Vagina (tissue), 2 donors: ENCODE measurements at regions not wholly inside any gene's neighbourhood (a gene's known extent, or its start where the extent isn't known, plus 50 kb on each side); places are given as distances from the start of the nearest gene placed in this dataset.

Source experiments
- DNase-seq, 2 donors: peaks; one replicate each; pipeline ENCODE4 v3.0.0-alpha.2; 2017; ENCODE audit errors: extremely low spot score in 2 of 2
- H3K27ac ChIP-seq: fragments of 200-600 bp; sonication (generic); one replicate; pipeline ENCODE4 v1.5.1; 2019
- H3K27me3 ChIP-seq: fragments of 200-600 bp; sonication (generic); one replicate; pipeline ENCODE4 v1.5.1; 2019
- H3K36me3 ChIP-seq, 2 donors: fragments of 200-600 bp; sonication (generic); one replicate each; pipeline ENCODE4 v1.5.1; 2017 to 2019
- H3K4me1 ChIP-seq: fragments of 200-600 bp; sonication (generic); one replicate; pipeline ENCODE4 v1.5.1; 2019
- H3K4me3 ChIP-seq, 2 donors: fragments of 200-600 bp; sonication (generic); 1 replicate in 1 of 2; 2 replicates in 1 of 2; pipeline ENCODE4 v1.5.1; 2016 to 2019
- H3K9me3 ChIP-seq: fragments of 200-600 bp; sonication (generic); one replicate; pipeline ENCODE4 v1.5.1; 2019
- POLR2A ChIP-seq, 2 donors: fragments of 450-650 bp; IDR thresholded peaks; one replicate each; pipeline ENCODE4 v1.6.1; 2017; ENCODE audit warnings: antibody characterized with exemption in 2 of 2, mild to moderate bottlenecking in 2 of 2, moderate library complexity in 2 of 2
- POLR2AphosphoS5 ChIP-seq, 2 donors: sonication (generic); formaldehyde crosslinking; IDR thresholded peaks; one replicate each; pipeline ENCODE4 v1.9.0; 2017; ENCODE audit warnings: antibody characterized with exemption in 2 of 2, mild to moderate bottlenecking in 2 of 2, low read depth in 1 of 2; ENCODE audit not compliant: insufficient read depth in 1 of 2
- intact Hi-C: fragments of 100-400 bp; cut with DNase I; formaldehyde crosslinking; loops from one replicate; pipeline ENCODE4 v1.15.1; 2023
- TF ChIP-seq, protein P1 (sequence below), 3 experiments: fragments of 450-650 bp in 2 of 3; fragments of 200-600 bp in 1 of 3; sonication (generic) in 1 of 3; IDR thresholded peaks; one replicate each; pipeline ENCODE4 v1.5.1; 2017 to 2019; ENCODE audit warnings: antibody characterized with exemption in 3 of 3, mild to moderate bottlenecking in 2 of 3, moderate library complexity in 2 of 3

DNA sequence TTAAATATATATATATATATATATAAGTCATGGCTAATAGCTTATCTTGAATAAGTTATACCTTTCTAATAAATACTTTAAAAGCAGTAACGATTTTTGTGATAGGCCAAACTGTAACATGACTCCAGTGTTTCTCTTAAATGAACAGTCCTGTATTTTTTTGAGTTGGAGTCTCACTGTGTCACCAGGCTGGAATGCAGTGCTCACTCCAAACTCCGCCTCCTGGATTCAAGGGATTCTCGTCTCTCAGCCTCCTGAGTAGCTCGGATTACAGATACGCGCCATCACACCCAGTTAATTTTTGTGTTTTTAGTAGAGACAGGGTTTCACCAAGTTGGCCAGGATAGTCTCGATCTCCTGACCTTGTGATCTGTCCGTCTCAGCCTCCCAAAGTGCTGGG, 814.2 kb upstream of the SLITRK5 start:
- no peak for TF ChIP-seq POLR2AphosphoS5 (IDR thresholded peaks at IDR 0.05; ENCODE audit: insufficient read depth in 1 of 2, low read depth in 1 of 2)
- TF ChIP-seq, protein P1, sequence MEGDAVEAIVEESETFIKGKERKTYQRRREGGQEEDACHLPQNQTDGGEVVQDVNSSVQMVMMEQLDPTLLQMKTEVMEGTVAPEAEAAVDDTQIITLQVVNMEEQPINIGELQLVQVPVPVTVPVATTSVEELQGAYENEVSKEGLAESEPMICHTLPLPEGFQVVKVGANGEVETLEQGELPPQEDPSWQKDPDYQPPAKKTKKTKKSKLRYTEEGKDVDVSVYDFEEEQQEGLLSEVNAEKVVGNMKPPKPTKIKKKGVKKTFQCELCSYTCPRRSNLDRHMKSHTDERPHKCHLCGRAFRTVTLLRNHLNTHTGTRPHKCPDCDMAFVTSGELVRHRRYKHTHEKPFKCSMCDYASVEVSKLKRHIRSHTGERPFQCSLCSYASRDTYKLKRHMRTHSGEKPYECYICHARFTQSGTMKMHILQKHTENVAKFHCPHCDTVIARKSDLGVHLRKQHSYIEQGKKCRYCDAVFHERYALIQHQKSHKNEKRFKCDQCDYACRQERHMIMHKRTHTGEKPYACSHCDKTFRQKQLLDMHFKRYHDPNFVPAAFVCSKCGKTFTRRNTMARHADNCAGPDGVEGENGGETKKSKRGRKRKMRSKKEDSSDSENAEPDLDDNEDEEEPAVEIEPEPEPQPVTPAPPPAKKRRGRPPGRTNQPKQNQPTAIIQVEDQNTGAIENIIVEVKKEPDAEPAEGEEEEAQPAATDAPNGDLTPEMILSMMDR (IDR thresholded peaks at IDR 0.05): no peak
- TF ChIP-seq POLR2A (IDR thresholded peaks at IDR 0.05): no peak
- no peaks in the 10 kb centered on the region for H3K36me3 ChIP-seq
- intact Hi-C loops: no loop called here

DNA sequence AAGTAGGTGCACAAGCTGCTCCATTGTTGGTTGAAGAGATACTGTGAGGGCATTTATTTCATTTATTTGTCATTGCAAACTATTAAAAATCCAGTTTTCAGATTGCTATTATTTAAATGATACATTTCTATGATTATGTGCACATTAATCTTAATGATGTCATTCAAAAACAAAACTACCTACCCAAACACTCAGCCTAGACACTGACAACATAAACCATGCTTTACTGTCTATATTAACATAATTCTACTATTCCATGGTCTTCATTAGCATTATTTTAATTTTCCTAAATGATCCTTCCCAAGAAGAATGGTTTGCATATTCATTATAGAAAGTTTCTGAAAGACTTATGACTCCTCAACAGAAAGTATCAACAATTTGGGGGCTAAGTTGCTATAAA, 813.0 kb upstream of the SLITRK5 start:
- H3K36me3 ChIP-seq: no peaks in the 10 kb centered on the region
- H3K4me1 ChIP-seq: no peaks in the 10 kb centered on the region
- no peak overlapping the region for H3K4me3 ChIP-seq
- no peak for DNase-seq
- no peaks in the 10 kb centered on the region for H3K27me3 ChIP-seq
- intact Hi-C loops: no loop called here
- no peaks in the 10 kb centered on the region for H3K9me3 ChIP-seq
- H3K27ac ChIP-seq: no peak overlapping the region
- TF ChIP-seq, protein P1 (IDR thresholded peaks at IDR 0.05): no peak
- no peak for TF ChIP-seq POLR2AphosphoS5 (IDR thresholded peaks at IDR 0.05; ENCODE audit: insufficient read depth in 1 of 2, low read depth in 1 of 2)
- no peak for TF ChIP-seq POLR2A (IDR thresholded peaks at IDR 0.05)

More for the DNA sequence above, 814.2 kb upstream of the SLITRK5 start:
- Histone ChIP-seq H3K27ac (no peak overlapping the region), H3K4me1 (no peaks in the 10 kb centered on the region), H3K27me3 (no peaks in the 10 kb centered on the region), H3K9me3 (no peaks in the 10 kb centered on the region), H3K4me3 (no peak overlapping the region)
- DNase-seq: no peak

DNA sequence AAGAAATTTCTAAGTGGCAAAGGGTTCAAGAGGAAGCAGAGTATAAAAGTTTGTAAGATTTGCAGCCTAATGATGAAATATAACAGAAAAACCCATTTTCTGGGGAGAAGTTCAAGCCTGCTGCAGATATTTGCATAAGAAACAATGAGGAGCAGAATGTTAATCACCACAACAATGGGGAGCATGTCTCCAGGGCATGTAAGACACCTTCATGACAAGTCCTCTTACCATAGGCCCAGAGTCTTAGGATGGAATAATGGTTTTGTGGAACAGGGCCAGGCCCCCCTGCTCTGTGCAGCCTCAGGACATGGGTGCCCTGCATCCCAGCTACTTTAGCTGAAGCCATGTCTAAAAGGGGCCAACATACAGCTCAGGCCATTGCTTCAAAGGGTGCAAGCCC, 809.0 kb upstream of the SLITRK5 start:
- no peak for DNase-seq
- Histone ChIP-seq H3K27me3 (no peaks in the 10 kb centered on the region), H3K4me1 (no peaks in the 10 kb centered on the region), H3K36me3 (no peaks in the 10 kb centered on the region), H3K9me3 (no peaks in the 10 kb centered on the region), H3K27ac (no peak overlapping the region), H3K4me3 (no peak overlapping the region)
- TF ChIP-seq, protein P1 (IDR thresholded peaks at IDR 0.05): no peak
- no peak for TF ChIP-seq POLR2AphosphoS5 (IDR thresholded peaks at IDR 0.05; ENCODE audit: insufficient read depth in 1 of 2, low read depth in 1 of 2)
- no peak for TF ChIP-seq POLR2A (IDR thresholded peaks at IDR 0.05)
- intact Hi-C loops: no loop called here

DNA sequence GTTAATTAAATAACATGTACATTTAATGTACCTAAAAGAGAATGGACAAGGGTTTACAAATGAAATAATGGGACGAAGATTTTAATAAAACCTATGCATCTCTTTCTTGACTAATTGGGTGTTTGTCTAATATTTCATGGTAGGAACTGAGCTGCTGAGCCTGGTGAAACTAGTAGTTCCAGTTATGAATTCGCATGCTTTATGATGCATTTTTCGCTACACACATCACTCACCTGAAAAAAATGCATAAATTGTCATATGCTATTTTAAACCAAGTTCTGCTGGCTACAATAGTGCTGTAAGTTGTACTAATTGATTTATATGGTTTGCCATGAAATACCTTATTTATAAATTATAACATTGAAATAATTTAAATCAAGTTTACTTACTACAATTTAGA, 806.8 kb upstream of the SLITRK5 start:
- intact Hi-C loops: no loop called here
- Histone ChIP-seq H3K27ac (no peak overlapping the region), H3K36me3 (no peaks in the 10 kb centered on the region), H3K9me3 (no peaks in the 10 kb centered on the region), H3K27me3 (no peaks in the 10 kb centered on the region), H3K4me1 (no peaks in the 10 kb centered on the region), H3K4me3 (no peak overlapping the region)
- TF ChIP-seq POLR2AphosphoS5 (IDR thresholded peaks at IDR 0.05; ENCODE audit: insufficient read depth in 1 of 2, low read depth in 1 of 2): no peak
- TF ChIP-seq, protein P1 (IDR thresholded peaks at IDR 0.05): no peak
- no peak for TF ChIP-seq POLR2A (IDR thresholded peaks at IDR 0.05)
- no peak for DNase-seq

DNA sequence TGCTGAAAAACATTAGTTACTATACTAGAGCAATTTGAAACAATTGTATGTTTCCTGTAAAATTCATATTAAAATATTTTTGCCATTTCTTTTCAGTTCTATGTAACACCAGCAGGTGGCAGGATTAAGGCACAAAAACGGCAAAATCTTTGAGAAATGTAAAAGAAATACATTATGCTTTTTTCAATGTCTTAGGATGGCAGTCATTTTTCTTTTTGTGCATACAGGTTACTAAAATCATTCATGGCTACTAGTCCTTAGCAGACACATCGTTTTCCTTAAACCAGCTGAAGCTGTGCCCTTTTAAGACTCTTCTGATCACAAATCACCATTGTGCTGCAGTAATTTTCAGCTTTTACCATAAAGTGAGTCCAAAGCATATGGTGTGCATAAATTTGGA, 800.7 kb upstream of the SLITRK5 start:
- no peaks in the 10 kb centered on the region for H3K27me3 ChIP-seq
- no peak overlapping the region for H3K4me3 ChIP-seq
- TF ChIP-seq POLR2A (IDR thresholded peaks at IDR 0.05): no peak
- TF ChIP-seq, protein P1 (IDR thresholded peaks at IDR 0.05): no peak
- no peak for TF ChIP-seq POLR2AphosphoS5 (IDR thresholded peaks at IDR 0.05; ENCODE audit: insufficient read depth in 1 of 2, low read depth in 1 of 2)
- intact Hi-C loops: no loop called here
- no peak for DNase-seq
- H3K36me3 ChIP-seq: no peaks in the 10 kb centered on the region
- H3K4me1 ChIP-seq: no peaks in the 10 kb centered on the region
- H3K9me3 ChIP-seq: no peaks in the 10 kb centered on the region
- no peak overlapping the region for H3K27ac ChIP-seq
